HepG2 (cell line): ENCODE measurements at regions not wholly inside any gene's neighbourhood (a gene's known extent, or its start where the extent isn't known, plus 50 kb on each side); places are given as distances from the start of the nearest gene placed in this dataset.

Experiments used
- ATAC-seq: fragments of 200-7000 bp; cut with Tn5 transposase; 3 replicates; pipeline ENCODE4 v1.9.1; 2020; ENCODE audit warnings: mild to moderate bottlenecking, moderate library complexity
- BruUV-seq: library from RNA; stranded (reverse); fragments of 400-500 nt; replicated peaks from 2 replicates; lab custom pipeline; 2021; lab: Mats Ljungman, UMichigan
- CTCF ChIA-PET: fragments of 300-600 bp; formaldehyde crosslinking; extraction: SDS; loops from one replicate; lab custom pipeline; 2021; ENCODE audit warnings: low total read pairs, inconsistent platforms, low intra/inter-chr PET ratio; lab: Yijun Ruan, JAX
- POLR2A ChIA-PET: fragments of 350-600 bp; sonication (Branson Sonifier 250); formaldehyde crosslinking; loops from one replicate; lab custom pipeline; 2020; ENCODE audit warnings: antibody characterized with exemption, inconsistent platforms; lab: Yijun Ruan, JAX
- DNase-seq: peaks from one replicate; pipeline ENCODE4 v3.0.0-alpha.2; 2015; ENCODE audit warnings: low spot score
- FAIRE-seq: peaks from 3 replicates; lab custom pipeline; 2011; peaks lifted over from hg19 to GRCh38; lab: Jason Lieb, UNC
- H2AFZ ChIP-seq: one replicate; pipeline ENCODE4 v1.6.1; 2011; ENCODE audit warnings: low read length, inconsistent platforms
- H3K27ac ChIP-seq: fragments of 300-600 bp; 3 replicates; pipeline ENCODE4 v1.8.0; 2011; ENCODE audit warnings: mixed run types, mild to moderate bottlenecking, mixed read lengths, low read length, inconsistent platforms; ENCODE audit not compliant: insufficient read depth; ENCODE audit errors: extremely low read length
- H3K27me3 ChIP-seq, 2 experiments: fragments of 200-600 bp in 1 of 2; 2 replicates in 1 of 2; 3 replicates in 1 of 2; pipeline versions ENCODE4 v1.6.0 to v1.8.0; 2011; ENCODE audit warnings: low read length in 2 of 2, mild to moderate bottlenecking in 2 of 2, moderate library complexity in 2 of 2, inconsistent platforms in 1 of 2; ENCODE audit not compliant: insufficient read depth in 2 of 2, control insufficient read depth in 1 of 2
- H3K36me3 ChIP-seq, 2 experiments: fragments of 200-600 bp in 1 of 2; replicated peaks in 1 of 2; 2 replicates in 1 of 2; 3 replicates in 1 of 2; pipeline versions ENCODE4 v1.5.1 to v1.8.0; 2011; ENCODE audit warnings: low read length in 2 of 2, inconsistent platforms in 1 of 2; ENCODE audit not compliant: insufficient read depth in 2 of 2, control insufficient read depth in 1 of 2
- H3K4me1 ChIP-seq: 2 replicates; pipeline ENCODE4 v1.5.1; 2012; ENCODE audit warnings: low read length, inconsistent platforms; ENCODE audit not compliant: insufficient read depth
- H3K4me2 ChIP-seq: 2 replicates; pipeline ENCODE4 v1.6.0; 2011; ENCODE audit warnings: low read depth, low read length, inconsistent platforms
- H3K4me3 ChIP-seq, 3 experiments: fragments of 200-600 bp in 1 of 3; sonication (generic), shearing (Covaris generic) in 1 of 3; replicated peaks in 1 of 3; 2 replicates each; pipeline ENCODE4 v1.5.1; 2011 to 2016; ENCODE audit warnings: low read length in 3 of 3, inconsistent platforms in 2 of 3, low read depth in 2 of 3, mild to moderate bottlenecking in 2 of 3, control low read depth in 1 of 3, mixed read lengths in 1 of 3; ENCODE audit not compliant: insufficient read depth in 1 of 3
- H3K79me2 ChIP-seq: one replicate; pipeline ENCODE4 v1.6.1; 2011; ENCODE audit warnings: low read length, inconsistent platforms; ENCODE audit not compliant: insufficient read depth
- H3K9ac ChIP-seq: 2 replicates; pipeline ENCODE4 v1.6.0; 2011; ENCODE audit warnings: mild to moderate bottlenecking, low read depth, low read length, inconsistent platforms; ENCODE audit not compliant: insufficient read depth
- H3K9me3 ChIP-seq: 2 replicates; pipeline ENCODE4 v1.5.1; 2012; ENCODE audit warnings: mild to moderate bottlenecking, low read length
- H4K20me1 ChIP-seq: 2 replicates; pipeline ENCODE4 v1.6.0; 2011; ENCODE audit warnings: inconsistent platforms, mild to moderate bottlenecking, low read length, moderate library complexity; ENCODE audit not compliant: insufficient read depth
- AKAP8 ChIP-seq: sonication (generic); formaldehyde crosslinking; IDR thresholded peaks from 2 replicates; pipeline ENCODE4 v1.5.1; 2020; ENCODE audit warnings: mild to moderate bottlenecking, missing genetic modification reagents
- BCL6 ChIP-seq: IDR thresholded peaks from 2 replicates; pipeline ENCODE4 v1.6.1; 2016; ENCODE audit warnings: missing genetic modification reagents, missing compliant biosample characterization
- GZF1 ChIP-seq: sonication (generic); formaldehyde crosslinking; IDR thresholded peaks from 2 replicates; pipeline ENCODE4 v1.5.1; 2020; ENCODE audit warnings: mild to moderate bottlenecking, missing genetic modification reagents
- HOXA7 ChIP-seq: sonication (generic); formaldehyde crosslinking; IDR thresholded peaks from 2 replicates; pipeline ENCODE4 v1.8.1; 2022; ENCODE audit warnings: mild to moderate bottlenecking, missing genetic modification reagents, moderate library complexity
- MAFF ChIP-seq: IDR thresholded peaks from 2 replicates; pipeline ENCODE4 v1.6.1; 2011; ENCODE audit warnings: low read depth, low read length, improper control_type of control experiment
- MED8 ChIP-seq: sonication (generic); formaldehyde crosslinking; IDR thresholded peaks from 2 replicates; pipeline ENCODE4 v1.8.1; 2023; ENCODE audit warnings: mild to moderate bottlenecking, missing genetic modification reagents; ENCODE audit not compliant: insufficient replicate concordance
- NCOA5 ChIP-seq: sonication (generic); formaldehyde crosslinking; IDR thresholded peaks from 2 replicates; pipeline ENCODE4 v1.4.0; 2020; ENCODE audit warnings: missing genetic modification reagents
- SMC3 ChIP-seq: IDR thresholded peaks from 2 replicates; pipeline ENCODE4 v1.6.1; 2011; ENCODE audit warnings: low read length, improper control_type of control experiment
- SOX6 ChIP-seq, 2 experiments: fragments of 450-650 bp in 1 of 2; sonication (generic) in 1 of 2; formaldehyde crosslinking in 1 of 2; IDR thresholded peaks; 2 replicates each; pipeline versions ENCODE4 v1.4.0 to v1.6.1; 2017 to 2020; ENCODE audit warnings: antibody characterized with exemption in 1 of 2, mild to moderate bottlenecking in 1 of 2, missing genetic modification reagents in 1 of 2
- STAT6 ChIP-seq: sonication (generic); formaldehyde crosslinking; IDR thresholded peaks from 2 replicates; pipeline ENCODE4 v1.4.0; 2020; ENCODE audit warnings: missing genetic modification reagents, mild to moderate bottlenecking, borderline replicate concordance
- ZNF704 ChIP-seq: sonication (generic); formaldehyde crosslinking; IDR thresholded peaks from 2 replicates; pipeline ENCODE4 v1.8.1; 2023; ENCODE audit warnings: mild to moderate bottlenecking, inconsistent platforms, moderate library complexity, missing genetic modification reagents, borderline replicate concordance
- ZNF879 ChIP-seq: sonication (generic); formaldehyde crosslinking; IDR thresholded peaks from 2 replicates; pipeline ENCODE4 v1.8.1; 2023; ENCODE audit warnings: missing genetic modification reagents
- WGBS: methylation state at CpG from one replicate; pipeline ENCODE4 v1.1.6; 2017; ENCODE audit warnings: low lambda C conversion rate; 5-methylcytosine and 5-hydroxymethylcytosine counted together
- in situ Hi-C: cut with HindIII; loops from 2 replicates; pipeline ENCODE4 v1.10.0; 2017; ENCODE audit warnings: low pct_unique_long_range_greater_than_20kb; ENCODE audit not compliant: extremely low pct_ligation_motif_present
- intact Hi-C: fragments of 100-400 bp; cut with micrococcal nuclease; formaldehyde crosslinking; loops from one replicate; pipeline ENCODE4 v1.10.0; 2022; ENCODE audit not compliant: unreplicated experiment
- TF ChIP-seq, protein P1 (sequence below): sonication (generic); formaldehyde crosslinking; IDR thresholded peaks from 2 replicates; pipeline ENCODE4 v1.4.0; 2020; ENCODE audit warnings: missing genetic modification reagents
- TF ChIP-seq, protein P2 (sequence below): sonication (generic); formaldehyde crosslinking; IDR thresholded peaks from 2 replicates; pipeline ENCODE4 v1.8.1; 2023; ENCODE audit warnings: mild to moderate bottlenecking, missing genetic modification reagents
- TF ChIP-seq, protein P3 (sequence below): sonication (generic); formaldehyde crosslinking; IDR thresholded peaks from 2 replicates; pipeline ENCODE4 v1.4.0; 2020; ENCODE audit warnings: mild to moderate bottlenecking, missing genetic modification reagents, borderline replicate concordance

- no peaks in the 10 kb centered on the region for H4K20me1 ChIP-seq
- POLR2A ChIA-PET = no interaction called here
- no peaks in the 10 kb centered on the region for H3K79me2 ChIP-seq
- no peak for FAIRE-seq
- ATAC-seq = no peak
- DNase-seq = no peak
- no peaks in the 10 kb centered on the region for H3K27me3 ChIP-seq
- BruUV-seq = no TSS peak
- H3K4me1 ChIP-seq = no peaks in the 10 kb centered on the region
- H3K27ac ChIP-seq = no peak overlapping the region
- in situ Hi-C loops (no loop called here), intact Hi-C loops (no loop called here)
- H3K9ac ChIP-seq = no peak overlapping the region
- CTCF ChIA-PET = no interaction called here
- no peak overlapping the region for H2AFZ ChIP-seq
- H3K4me2 ChIP-seq = no peak overlapping the region
- 14% methylated on average over 6 of the region's 6 CpGs for WGBS
- H3K9me3 ChIP-seq = peaks cover 25% of the 10 kb centered on the region
- H3K4me3 ChIP-seq = no peak overlapping the region
- H3K36me3 ChIP-seq = no peaks in the 10 kb centered on the region
- no peak for TF ChIP-seq HOXA7
- TF ChIP-seq BCL6 (CRISPR knock-in tag) = no peak
- no peak for TF ChIP-seq GZF1 (CRISPR knock-in tag)
- TF ChIP-seq ZNF879 (CRISPR knock-in tag) = no peak
- TF ChIP-seq, protein P1, sequence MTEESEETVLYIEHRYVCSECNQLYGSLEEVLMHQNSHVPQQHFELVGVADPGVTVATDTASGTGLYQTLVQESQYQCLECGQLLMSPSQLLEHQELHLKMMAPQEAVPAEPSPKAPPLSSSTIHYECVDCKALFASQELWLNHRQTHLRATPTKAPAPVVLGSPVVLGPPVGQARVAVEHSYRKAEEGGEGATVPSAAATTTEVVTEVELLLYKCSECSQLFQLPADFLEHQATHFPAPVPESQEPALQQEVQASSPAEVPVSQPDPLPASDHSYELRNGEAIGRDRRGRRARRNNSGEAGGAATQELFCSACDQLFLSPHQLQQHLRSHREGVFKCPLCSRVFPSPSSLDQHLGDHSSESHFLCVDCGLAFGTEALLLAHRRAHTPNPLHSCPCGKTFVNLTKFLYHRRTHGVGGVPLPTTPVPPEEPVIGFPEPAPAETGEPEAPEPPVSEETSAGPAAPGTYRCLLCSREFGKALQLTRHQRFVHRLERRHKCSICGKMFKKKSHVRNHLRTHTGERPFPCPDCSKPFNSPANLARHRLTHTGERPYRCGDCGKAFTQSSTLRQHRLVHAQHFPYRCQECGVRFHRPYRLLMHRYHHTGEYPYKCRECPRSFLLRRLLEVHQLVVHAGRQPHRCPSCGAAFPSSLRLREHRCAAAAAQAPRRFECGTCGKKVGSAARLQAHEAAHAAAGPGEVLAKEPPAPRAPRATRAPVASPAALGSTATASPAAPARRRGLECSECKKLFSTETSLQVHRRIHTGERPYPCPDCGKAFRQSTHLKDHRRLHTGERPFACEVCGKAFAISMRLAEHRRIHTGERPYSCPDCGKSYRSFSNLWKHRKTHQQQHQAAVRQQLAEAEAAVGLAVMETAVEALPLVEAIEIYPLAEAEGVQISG = no peak
- TF ChIP-seq AKAP8 = no peak
- TF ChIP-seq STAT6 (CRISPR knock-in tag) = no peak
- TF ChIP-seq, protein P2, sequence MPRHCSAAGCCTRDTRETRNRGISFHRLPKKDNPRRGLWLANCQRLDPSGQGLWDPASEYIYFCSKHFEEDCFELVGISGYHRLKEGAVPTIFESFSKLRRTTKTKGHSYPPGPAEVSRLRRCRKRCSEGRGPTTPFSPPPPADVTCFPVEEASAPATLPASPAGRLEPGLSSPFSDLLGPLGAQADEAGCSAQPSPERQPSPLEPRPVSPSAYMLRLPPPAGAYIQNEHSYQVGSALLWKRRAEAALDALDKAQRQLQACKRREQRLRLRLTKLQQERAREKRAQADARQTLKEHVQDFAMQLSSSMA = no peak
- no peak for TF ChIP-seq ZNF704
- TF ChIP-seq MAFF = no peak
- TF ChIP-seq MED8 (CRISPR knock-in tag) = no peak
- no peak for TF ChIP-seq SOX6 (IDR thresholded peaks at IDR 0.05)
- TF ChIP-seq SOX6 (CRISPR knock-in tag; IDR thresholded peaks at IDR 0.05) = no peak
- TF ChIP-seq SMC3 = no peak
- TF ChIP-seq, protein P3, sequence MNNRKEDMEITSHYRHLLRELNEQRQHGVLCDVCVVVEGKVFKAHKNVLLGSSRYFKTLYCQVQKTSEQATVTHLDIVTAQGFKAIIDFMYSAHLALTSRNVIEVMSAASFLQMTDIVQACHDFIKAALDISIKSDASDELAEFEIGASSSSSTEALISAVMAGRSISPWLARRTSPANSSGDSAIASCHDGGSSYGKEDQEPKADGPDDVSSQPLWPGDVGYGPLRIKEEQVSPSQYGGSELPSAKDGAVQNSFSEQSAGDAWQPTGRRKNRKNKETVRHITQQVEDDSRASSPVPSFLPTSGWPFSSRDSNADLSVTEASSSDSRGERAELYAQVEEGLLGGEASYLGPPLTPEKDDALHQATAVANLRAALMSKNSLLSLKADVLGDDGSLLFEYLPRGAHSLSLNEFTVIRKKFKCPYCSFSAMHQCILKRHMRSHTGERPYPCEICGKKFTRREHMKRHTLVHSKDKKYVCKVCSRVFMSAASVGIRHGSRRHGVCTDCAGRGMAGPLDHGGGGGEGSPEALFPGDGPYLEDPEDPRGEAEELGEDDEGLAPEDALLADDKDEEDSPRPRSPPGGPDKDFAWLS (CRISPR knock-in tag) = no peak
- no peak for TF ChIP-seq NCOA5 (CRISPR knock-in tag)
These were observed 319.0 kb downstream of the BCL11A start for GRCh38 chr2:60234274-60234986.
